ENCODE measurements at regions not wholly inside any gene's neighbourhood (a gene's known extent, or its start where the extent isn't known, plus 50 kb on each side); places are given as distances from the start of the nearest gene placed in this dataset.

- no peak overlapping the region for H3K27ac ChIP-seq
- H3K9me3 ChIP-seq, result no peaks in the 10 kb centered on the region
- H3K4me1 ChIP-seq, result no peaks in the 10 kb centered on the region
- H3K27me3 ChIP-seq, result no peaks in the 10 kb centered on the region
- intact Hi-C loops (cut with DNase I), result no loop called here
- no peak for ATAC-seq
- no peak for TF ChIP-seq CTCF (IDR thresholded peaks at IDR 0.05)
- DNase-seq, result no peak
- H3K4me3 ChIP-seq, result no peak overlapping the region
- H3K36me3 ChIP-seq, result no peaks in the 10 kb centered on the region
Observed at GRCh38 chr4:31592293-31592692, 872.1 kb downstream of the PCDH7 start.

GRCh38 chr4:31595496-31595895, 875.3 kb downstream of the PCDH7 start:
- Histone ChIP-seq H3K27me3 (no peaks in the 10 kb centered on the region), H3K36me3 (no peaks in the 10 kb centered on the region), H3K4me3 (no peak overlapping the region), H3K4me1 (no peaks in the 10 kb centered on the region), H3K9me3 (no peaks in the 10 kb centered on the region), H3K27ac (no peak overlapping the region)
- ATAC-seq (no peak), DNase-seq (no peak)
- TF ChIP-seq CTCF (IDR thresholded peaks at IDR 0.05), result no peak
- intact Hi-C loops (cut with DNase I), result no loop called here

- Histone ChIP-seq H3K4me3 (no peak overlapping the region), H3K36me3 (no peaks in the 10 kb centered on the region), H3K4me1 (no peaks in the 10 kb centered on the region), H3K9me3 (no peaks in the 10 kb centered on the region), H3K27ac (no peak overlapping the region), H3K27me3 (no peaks in the 10 kb centered on the region)
- DNase-seq, result no peak
- no peak for TF ChIP-seq CTCF (IDR thresholded peaks at IDR 0.05)
- no peak for ATAC-seq
- intact Hi-C loops (cut with DNase I), result no loop called here
Observed at GRCh38 chr4:31598639-31599038, 878.5 kb downstream of the PCDH7 start.

GRCh38 chr4:31601793-31602192, 881.6 kb downstream of the PCDH7 start:
- H3K36me3 ChIP-seq, result no peaks in the 10 kb centered on the region
- no peaks in the 10 kb centered on the region for H3K27me3 ChIP-seq
- ATAC-seq, result no peak
- intact Hi-C loops (cut with DNase I), result no loop called here
- no peak for TF ChIP-seq CTCF (IDR thresholded peaks at IDR 0.05)
- H3K9me3 ChIP-seq, result no peaks in the 10 kb centered on the region
- no peak for DNase-seq
- H3K27ac ChIP-seq, result no peak overlapping the region
- no peak overlapping the region for H3K4me3 ChIP-seq
- H3K4me1 ChIP-seq, result no peaks in the 10 kb centered on the region

- intact Hi-C loops (cut with DNase I), result no loop called here
- Histone ChIP-seq H3K9me3 (no peaks in the 10 kb centered on the region), H3K27ac (no peak overlapping the region), H3K4me3 (no peak overlapping the region), H3K4me1 (no peaks in the 10 kb centered on the region), H3K36me3 (no peaks in the 10 kb centered on the region), H3K27me3 (no peaks in the 10 kb centered on the region)
- ATAC-seq, result no peak
- no peak for DNase-seq
- no peak for TF ChIP-seq CTCF (IDR thresholded peaks at IDR 0.05)
Observed at GRCh38 chr4:31613946-31614623, 893.9 kb downstream of the PCDH7 start.

GRCh38 chr4:31617667-31618066, 897.5 kb downstream of the PCDH7 start:
- Histone ChIP-seq H3K27ac (no peak overlapping the region), H3K36me3 (no peaks in the 10 kb centered on the region), H3K27me3 (no peaks in the 10 kb centered on the region), H3K4me3 (no peak overlapping the region), H3K4me1 (no peaks in the 10 kb centered on the region), H3K9me3 (no peaks in the 10 kb centered on the region)
- no peak for DNase-seq
- intact Hi-C loops (cut with DNase I), result no loop called here
- no peak for ATAC-seq
- TF ChIP-seq CTCF (IDR thresholded peaks at IDR 0.05), result no peak
